Endodermal cell (in vitro differentiated cells): ENCODE measurements at regions not wholly inside any gene's neighbourhood (a gene's known extent, or its start where the extent isn't known, plus 50 kb on each side); places are given as distances from the start of the nearest gene placed in this dataset.

Source experiments
- DNase-seq: peaks from one replicate; pipeline ENCODE4 v3.0.0-alpha.2; 2017
- H3K27ac ChIP-seq: 2 replicates; pipeline ENCODE4 v1.5.1; 2013; ENCODE audit warnings: mild to moderate bottlenecking, low read depth, low read length, moderate library complexity
- H3K27me3 ChIP-seq: 2 replicates; pipeline ENCODE4 v1.6.1; 2013; ENCODE audit warnings: mild to moderate bottlenecking, low read length, moderate library complexity; ENCODE audit not compliant: insufficient read depth, control insufficient read depth, poor library complexity, severe bottlenecking
- H3K36me3 ChIP-seq: 2 replicates; pipeline ENCODE4 v1.7.0; 2013; ENCODE audit warnings: mild to moderate bottlenecking, low read length, moderate library complexity; ENCODE audit not compliant: control insufficient read depth, insufficient read depth
- H3K4me1 ChIP-seq: one replicate; pipeline ENCODE4 v1.7.0; 2013; ENCODE audit warnings: low read length; ENCODE audit not compliant: control insufficient read depth, insufficient read depth
- H3K4me3 ChIP-seq: 2 replicates; pipeline ENCODE4 v1.5.1; 2013; ENCODE audit warnings: mild to moderate bottlenecking, low read length, moderate library complexity
- H3K9ac ChIP-seq: 2 replicates; pipeline ENCODE4 v1.6.1; 2013; ENCODE audit warnings: mild to moderate bottlenecking, low read length, moderate library complexity; ENCODE audit not compliant: poor library complexity, severe bottlenecking; ENCODE audit errors: extremely low read depth
- H3K9me3 ChIP-seq: 2 replicates; pipeline ENCODE4 v1.6.1; 2013; ENCODE audit warnings: mild to moderate bottlenecking, low read length, moderate library complexity; ENCODE audit not compliant: control insufficient read depth
- H3K27ac Mint-ChIP-seq: 2 replicates; pipeline ENCODE4 v1.8.0; 2020; ENCODE audit warnings: mixed read lengths
- H3K27me3 Mint-ChIP-seq: 2 replicates; pipeline ENCODE4 v1.8.0; 2021; ENCODE audit warnings: mild to moderate bottlenecking, mixed read lengths; ENCODE audit not compliant: insufficient read depth
- H3K36me3 Mint-ChIP-seq: 2 replicates; pipeline ENCODE4 v1.8.0; 2020; ENCODE audit warnings: low read depth, mixed read lengths
- H3K4me1 Mint-ChIP-seq: 2 replicates; pipeline ENCODE4 v1.8.0; 2020; ENCODE audit warnings: mixed read lengths
- H3K4me3 Mint-ChIP-seq: 2 replicates; pipeline ENCODE4 v1.8.0; 2020; ENCODE audit warnings: mild to moderate bottlenecking, moderate library complexity, mixed read lengths
- H3K9me3 Mint-ChIP-seq: 2 replicates; pipeline ENCODE4 v1.8.0; 2020; ENCODE audit warnings: mild to moderate bottlenecking, mixed read lengths
- CTCF ChIP-seq: fragments of 200-600 bp; sonication (generic); conservative IDR thresholded peaks from 2 replicates; pipeline ENCODE4 v1.5.0; 2021; ENCODE audit warnings: antibody characterized with exemption, mild to moderate bottlenecking
- WGBS, 2 experiments: methylation state at CpG; one replicate each; pipeline versions ENCODE4 v1.1.5 to v1.1.7; 2013; ENCODE audit warnings: missing lambda C conversion rate in 2 of 2, mixed read lengths in 1 of 2; ENCODE audit not compliant: insufficient coverage in 1 of 2, insufficient read length in 1 of 2; 5-methylcytosine and 5-hydroxymethylcytosine counted together

GRCh38 chr7:106487892-106488291 lies 173.1 kb downstream of the CCDC71L start:
- H3K4me3 Mint-ChIP-seq, result no peak overlapping the region

GRCh38 chr7:106486331-106486730 lies 174.6 kb downstream of the CCDC71L start:
- TF ChIP-seq CTCF, result no peak
- Mint-ChIP-seq H3K36me3 (no peaks in the 10 kb centered on the region), H3K9me3 (peaks cover 5% of the 10 kb centered on the region), H3K27me3 (peaks cover 2% of the 10 kb centered on the region), H3K27ac (no peak overlapping the region), H3K4me3 (no peak overlapping the region), H3K4me1 (peaks cover 4% of the 10 kb centered on the region)
- no peak overlapping the region for H3K9ac ChIP-seq
- DNase-seq, result no peak
- 85 to 94% methylated on average over 3 of the region's 3 CpGs for WGBS, 2 experiments
- peaks cover 26% of the 10 kb centered on the region for H3K9me3 ChIP-seq
- peaks cover 8% of the 10 kb centered on the region for H3K36me3 ChIP-seq
- no peak overlapping the region for H3K27ac ChIP-seq
- no peak overlapping the region for H3K4me3 ChIP-seq
- no peaks in the 10 kb centered on the region for H3K27me3 ChIP-seq
- no peaks in the 10 kb centered on the region for H3K4me1 ChIP-seq

More at GRCh38 chr7:106487892-106488291, 173.1 kb downstream of the CCDC71L start:
- H3K36me3 Mint-ChIP-seq, result no peaks in the 10 kb centered on the region
- Histone ChIP-seq H3K9me3 (peaks cover 18% of the 10 kb centered on the region), H3K4me3 (no peak overlapping the region), H3K27me3 (no peaks in the 10 kb centered on the region), H3K27ac (no peak overlapping the region), H3K4me1 (no peaks in the 10 kb centered on the region), H3K9ac (no peak overlapping the region), H3K36me3 (peaks cover 8% of the 10 kb centered on the region)
- no peaks in the 10 kb centered on the region for H3K9me3 Mint-ChIP-seq
- TF ChIP-seq CTCF, result no peak
- DNase-seq, result no peak
- no peak overlapping the region for H3K27ac Mint-ChIP-seq
- peaks cover 4% of the 10 kb centered on the region for H3K4me1 Mint-ChIP-seq
- peaks cover 2% of the 10 kb centered on the region for H3K27me3 Mint-ChIP-seq

- no peak overlapping the region for H3K9ac ChIP-seq
- H3K4me1 Mint-ChIP-seq, result peaks cover 5% of the 10 kb centered on the region
- DNase-seq, result no peak
These were observed 175.0 kb downstream of the CCDC71L start for GRCh38 chr7:106485919-106486318.

More at GRCh38 chr7:106485919-106486318, 175.0 kb downstream of the CCDC71L start:
- H3K36me3 Mint-ChIP-seq, result no peaks in the 10 kb centered on the region
- peaks cover 5% of the 10 kb centered on the region for H3K9me3 Mint-ChIP-seq
- Histone ChIP-seq H3K27ac (no peak overlapping the region), H3K36me3 (peaks cover 8% of the 10 kb centered on the region), H3K4me1 (no peaks in the 10 kb centered on the region), H3K4me3 (no peak overlapping the region), H3K27me3 (no peaks in the 10 kb centered on the region), H3K9me3 (peaks cover 26% of the 10 kb centered on the region)
- H3K27ac Mint-ChIP-seq, result no peak overlapping the region
- H3K27me3 Mint-ChIP-seq, result peaks cover 2% of the 10 kb centered on the region
- 100% methylated on average over 1 of the region's 1 CpG; no CpG with 5 or more reads in 1 of the 2 experiments for whole genome bisulfite sequencing, 2 experiments
- no peak overlapping the region for H3K4me3 Mint-ChIP-seq
- no peak for TF ChIP-seq CTCF
